ENCODE measurements at regions not wholly inside any gene's neighbourhood (a gene's known extent, or its start where the extent isn't known, plus 50 kb on each side); places are given as distances from the start of the nearest gene placed in this dataset.

GRCh38 chr1:29650476-29650875, 414.2 kb downstream of the PTPRU start:
- H3K4me1 ChIP-seq = no peaks in the 10 kb centered on the region
- intact Hi-C loops (cut with DNase I) = no loop called here
- peaks cover 0 to 42% (median 20%) of the 10 kb centered on the region in 7 donors for H3K27me3 ChIP-seq
- H3K36me3 ChIP-seq = no peaks in the 10 kb centered on the region
- TF ChIP-seq CTCF (IDR thresholded peaks at IDR 0.05) = no peak
- DNase-seq (peak in 1 of 2 donors; percentile 2), ATAC-seq (no peak)
- WGBS, 2 donors = 81 to 89% methylated on average over 3 of the region's 3 CpGs
- H3K9me3 ChIP-seq = no peaks in the 10 kb centered on the region
- H3K27ac ChIP-seq = no peak overlapping the region
- no peak overlapping the region for H3K4me3 ChIP-seq

- H3K4me1 ChIP-seq = no peaks in the 10 kb centered on the region
- H3K9me3 ChIP-seq = no peaks in the 10 kb centered on the region
- peaks cover 0 to 42% (median 16%) of the 10 kb centered on the region in 7 donors for H3K27me3 ChIP-seq
- no peaks in the 10 kb centered on the region for H3K36me3 ChIP-seq
- intact Hi-C loops (cut with DNase I) = no loop called here
- H3K4me3 ChIP-seq = no peak overlapping the region
- no peak for TF ChIP-seq CTCF (IDR thresholded peaks at IDR 0.05)
- ATAC-seq = no peak
- WGBS, 2 donors = 74 to 86% methylated on average over 8 of the region's 8 CpGs
- no peak for DNase-seq
- no peak overlapping the region for H3K27ac ChIP-seq
These were observed 413.7 kb downstream of the PTPRU start for GRCh38 chr1:29650041-29650400.

- Histone ChIP-seq H3K36me3 (no peaks in the 10 kb centered on the region), H3K4me3 (no peak overlapping the region), H3K27ac (no peak overlapping the region), H3K4me1 (no peaks in the 10 kb centered on the region), H3K27me3 (peaks cover 0 to 42% (median 16%) of the 10 kb centered on the region in 7 donors), H3K9me3 (no peaks in the 10 kb centered on the region)
- TF ChIP-seq CTCF (IDR thresholded peaks at IDR 0.05) = no peak
- WGBS, 2 donors = 79 to 81% methylated on average over 15 of the region's 15 CpGs
- intact Hi-C loops (cut with DNase I) = no loop called here
- ATAC-seq (no peak), DNase-seq (no peak)
These were observed 413.1 kb downstream of the PTPRU start for GRCh38 chr1:29649189-29650040.

- Histone ChIP-seq H3K4me3 (no peak overlapping the region), H3K4me1 (no peaks in the 10 kb centered on the region), H3K36me3 (no peaks in the 10 kb centered on the region), H3K27ac (no peak overlapping the region), H3K27me3 (peaks cover 0 to 42% (median 16%) of the 10 kb centered on the region in 7 donors), H3K9me3 (no peaks in the 10 kb centered on the region)
- 75 to 80% methylated on average over 3 of the region's 3 CpGs for WGBS, 2 donors
- TF ChIP-seq CTCF (IDR thresholded peaks at IDR 0.05) = no peak
- DNase-seq (peak in 1 of 2 donors; percentile 0), ATAC-seq (no peak)
- intact Hi-C loops (cut with DNase I) = no loop called here
These were observed 412.5 kb downstream of the PTPRU start for GRCh38 chr1:29648798-29649188.

All from heart right ventricle (tissue), 16 donors.